GM19351 (cell line): ENCODE measurements at regions not wholly inside any gene's neighbourhood (a gene's known extent, or its start where the extent isn't known, plus 50 kb on each side); places are given as distances from the start of the nearest gene placed in this dataset.

Experiments used
- ATAC-seq: cut with Tn5 transposase; IDR thresholded peaks from one replicate; pipeline ENCODE4 v1.9.1; 2021; ENCODE audit warnings: mild to moderate bottlenecking, moderate library complexity; ENCODE audit not compliant: unreplicated experiment

- no peak for ATAC-seq
Observed at GRCh38 chr2:147482916-147483669, 361.7 kb upstream of the ACVR2A start.

DNA sequence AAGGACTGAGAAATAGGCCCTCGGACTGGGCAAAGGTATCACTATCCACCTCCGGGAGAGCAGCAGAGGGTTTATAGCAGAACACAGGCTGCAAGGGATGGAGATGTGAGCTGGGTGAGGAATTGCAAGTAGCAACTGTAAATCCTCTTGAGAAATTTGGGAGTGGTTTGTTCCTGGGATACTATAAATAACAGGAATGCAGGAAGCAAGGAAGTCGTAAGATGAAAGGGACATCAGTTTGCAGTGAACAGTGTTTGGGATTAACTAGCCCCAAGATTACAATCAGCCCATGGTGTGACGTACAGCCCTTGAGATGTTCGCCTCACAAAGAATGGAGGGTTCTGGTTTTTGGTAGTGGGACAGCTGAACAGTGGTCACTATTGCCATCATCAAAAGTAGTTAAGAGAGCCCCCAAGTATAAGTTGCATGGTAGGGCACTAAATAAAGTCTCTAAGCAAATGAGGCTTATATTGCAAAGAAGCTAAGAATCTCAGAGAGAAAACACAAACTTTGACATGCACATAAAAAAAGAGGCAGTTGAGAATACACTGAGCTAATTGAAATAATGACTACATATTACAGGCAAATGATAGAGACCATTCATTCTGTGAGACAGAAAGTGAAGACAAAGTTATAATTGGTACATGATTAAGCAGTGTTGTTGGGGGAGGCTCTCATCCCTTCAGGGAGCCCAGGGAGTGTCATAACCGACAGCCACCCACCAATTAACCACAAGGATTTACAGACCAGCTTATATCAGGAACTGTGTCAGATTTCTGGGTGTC, 362.5 kb upstream of the ACVR2A start:
- no peak for ATAC-seq

DNA sequence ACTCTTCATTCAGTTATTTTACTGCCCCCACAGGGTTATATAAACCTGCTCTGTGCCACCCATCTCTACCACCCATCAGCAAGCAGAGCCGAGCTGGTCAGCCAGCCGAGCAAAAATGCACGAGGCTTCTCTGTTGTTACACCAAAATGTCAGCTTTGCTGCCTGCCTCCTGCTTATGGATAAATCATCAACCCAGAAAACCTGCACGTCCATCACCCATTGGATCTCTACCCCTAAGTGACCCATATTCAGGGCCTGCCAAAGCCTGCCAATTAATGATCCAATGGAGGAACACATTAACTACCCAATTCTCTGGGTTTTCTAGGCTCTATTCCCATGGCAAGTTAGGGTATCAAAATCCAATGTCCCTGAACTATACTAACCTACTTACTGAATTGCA, 365.5 kb upstream of the ACVR2A start:
- ATAC-seq: no peak

DNA sequence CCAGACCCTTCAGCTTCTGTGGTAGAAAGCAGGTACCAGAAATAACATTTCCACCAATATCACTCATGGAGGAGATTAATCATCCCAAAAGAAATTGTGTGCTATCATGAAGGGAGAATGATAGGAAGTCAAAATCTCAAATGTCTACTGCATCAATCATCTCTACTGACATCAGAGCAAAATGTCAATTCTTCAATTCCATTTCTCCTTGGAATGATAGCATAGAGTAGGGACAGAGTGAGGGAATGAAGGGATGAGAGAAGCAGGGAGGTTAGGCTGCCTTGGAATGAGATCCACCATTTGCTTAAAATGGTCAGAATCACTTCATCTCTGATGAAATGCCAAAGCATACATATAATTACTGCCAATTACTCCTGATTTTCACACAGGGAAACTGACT, 371.8 kb upstream of the ACVR2A start:
- ATAC-seq: no peak

- ATAC-seq: no peak
Observed at GRCh38 chr2:147471126-147471525, 373.7 kb upstream of the ACVR2A start.

DNA sequence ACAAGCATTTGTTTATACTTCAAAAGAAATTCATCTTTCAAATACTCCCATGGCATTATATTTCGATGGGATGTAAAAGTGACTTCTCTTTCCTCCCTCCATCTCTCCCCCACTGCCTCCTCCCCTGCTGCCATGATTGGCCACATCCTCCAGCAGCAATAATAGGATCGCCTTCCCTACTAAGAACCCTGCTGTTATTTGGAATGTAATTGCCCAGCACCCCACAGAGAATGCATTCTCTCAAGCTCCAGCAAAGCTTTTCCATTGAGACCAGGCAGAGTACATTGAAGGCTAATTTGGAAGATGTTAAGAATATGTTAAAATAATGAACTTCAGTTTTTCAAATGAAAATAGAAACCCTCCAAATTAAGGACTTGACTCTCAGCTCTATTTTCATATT, 375.4 kb upstream of the ACVR2A start:
- ATAC-seq: no peak

- ATAC-seq: no peak
Observed at GRCh38 chr2:147468963-147469362, 375.9 kb upstream of the ACVR2A start.

DNA sequence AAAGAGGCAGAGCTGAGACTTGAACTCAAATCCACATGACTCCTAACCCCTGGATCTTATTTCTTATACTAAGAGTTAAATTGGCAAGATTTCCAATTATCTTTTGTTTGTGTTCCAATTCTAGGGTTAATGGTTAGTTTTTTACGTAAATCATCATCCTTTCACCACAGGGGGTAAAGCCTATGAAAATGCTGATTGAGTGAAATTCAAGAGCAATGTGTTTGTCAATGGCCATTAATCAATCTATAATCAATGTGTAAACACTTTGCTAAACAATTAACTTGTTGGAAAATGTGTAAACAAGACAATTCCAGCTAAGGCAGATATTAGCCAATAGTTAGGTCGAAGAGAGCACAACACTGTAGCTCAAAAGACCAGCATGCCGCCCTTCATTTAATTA, 376.5 kb upstream of the ACVR2A start:
- ATAC-seq: no peak

- no peak for ATAC-seq
Observed at GRCh38 chr2:147467441-147467840, 377.4 kb upstream of the ACVR2A start.

DNA sequence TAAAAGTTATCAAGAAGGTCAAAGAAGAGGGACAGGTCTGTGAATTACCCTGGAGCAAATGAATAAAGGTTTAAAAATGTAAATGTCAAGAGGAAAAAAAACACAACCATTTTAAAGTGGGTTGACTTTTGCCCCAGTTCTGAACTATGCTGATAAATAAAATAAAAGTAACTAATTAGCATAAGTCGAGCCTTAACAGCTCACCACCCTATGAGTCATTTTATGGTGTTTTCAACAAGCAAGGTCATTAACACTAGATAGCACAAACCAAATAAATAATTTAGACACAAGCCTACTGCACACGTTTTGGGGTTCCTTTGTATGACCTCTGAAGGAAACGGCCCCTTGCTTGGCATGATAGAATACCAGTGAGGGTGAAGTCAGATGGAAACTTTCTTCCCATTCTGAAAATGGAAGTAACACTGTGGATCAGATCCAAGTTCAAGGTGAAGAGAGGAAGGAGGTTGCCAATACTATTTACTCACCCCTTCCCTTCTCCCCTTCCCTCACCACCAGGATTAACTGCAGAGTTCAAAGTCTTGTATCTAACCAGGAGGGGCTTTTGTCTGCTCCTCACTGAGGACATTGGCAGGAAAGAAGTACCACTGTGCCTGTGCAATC, 380.0 kb upstream of the ACVR2A start:
- no peak for ATAC-seq

GRCh38 chr2:147463881-147464520, 380.8 kb upstream of the ACVR2A start:
- peak; percentile 58 for ATAC-seq

GRCh38 chr2:147460155-147460554, 384.7 kb upstream of the ACVR2A start:
- no peak for ATAC-seq

DNA sequence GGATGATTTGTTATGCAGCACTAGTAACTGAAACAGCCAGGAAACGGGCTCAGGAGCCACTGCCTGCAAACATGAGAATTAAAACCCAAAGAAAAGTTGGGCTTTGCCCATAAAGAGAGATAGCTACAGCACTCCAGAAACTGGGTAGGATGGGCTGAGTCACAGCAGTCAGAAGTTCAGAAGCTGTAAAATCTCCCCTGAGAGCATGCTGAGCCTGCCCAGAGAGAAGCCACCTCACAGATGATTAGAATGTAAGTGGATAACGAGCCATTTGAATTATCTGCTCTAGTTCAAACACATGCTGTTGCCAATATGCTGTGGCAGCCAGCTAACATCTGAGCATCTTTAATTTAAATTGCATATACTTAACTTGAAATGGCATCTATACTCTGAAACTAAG, 388.1 kb upstream of the ACVR2A start:
- ATAC-seq: no peak

GRCh38 chr2:147451902-147452515, 392.8 kb upstream of the ACVR2A start:
- ATAC-seq: no peak

DNA sequence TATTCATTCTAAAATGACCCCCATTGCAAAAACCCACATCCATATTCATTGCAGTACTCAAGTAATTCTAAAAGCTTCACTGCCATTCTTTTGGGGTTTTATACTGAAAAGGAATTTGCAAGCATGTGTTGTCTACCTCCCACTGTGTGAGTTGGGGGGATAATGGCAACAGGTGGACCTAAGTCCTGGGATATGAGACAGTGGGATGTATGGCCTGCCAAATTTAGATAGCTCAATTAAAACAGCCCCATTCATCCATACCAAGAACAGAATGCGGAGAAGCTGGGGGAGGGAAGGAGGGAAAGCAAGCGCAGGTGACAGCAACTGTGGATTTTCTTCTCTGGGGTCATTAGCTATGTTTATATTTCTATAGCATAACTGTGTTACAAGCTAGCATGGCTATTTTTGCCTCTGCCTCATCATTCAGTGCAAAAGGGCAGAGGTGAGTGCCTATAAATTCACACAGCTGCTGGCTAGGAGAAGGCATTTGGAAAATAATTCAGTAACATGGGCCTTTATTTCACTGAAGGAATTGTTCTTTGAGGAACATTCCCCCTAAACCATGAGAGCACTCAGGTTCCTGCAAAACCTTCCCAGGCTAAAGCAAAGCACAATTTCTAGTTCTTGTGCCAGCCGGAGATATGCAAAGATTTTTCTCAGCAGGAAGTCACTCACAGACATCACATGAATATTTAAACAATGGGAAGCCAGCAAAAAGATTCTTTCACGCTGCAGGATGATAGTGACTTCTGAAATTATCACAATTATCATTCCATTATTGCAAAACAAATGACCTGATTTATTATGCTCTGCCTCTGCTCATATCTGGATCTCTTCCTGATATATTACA, 393.9 kb upstream of the ACVR2A start:
- no peak for ATAC-seq

DNA sequence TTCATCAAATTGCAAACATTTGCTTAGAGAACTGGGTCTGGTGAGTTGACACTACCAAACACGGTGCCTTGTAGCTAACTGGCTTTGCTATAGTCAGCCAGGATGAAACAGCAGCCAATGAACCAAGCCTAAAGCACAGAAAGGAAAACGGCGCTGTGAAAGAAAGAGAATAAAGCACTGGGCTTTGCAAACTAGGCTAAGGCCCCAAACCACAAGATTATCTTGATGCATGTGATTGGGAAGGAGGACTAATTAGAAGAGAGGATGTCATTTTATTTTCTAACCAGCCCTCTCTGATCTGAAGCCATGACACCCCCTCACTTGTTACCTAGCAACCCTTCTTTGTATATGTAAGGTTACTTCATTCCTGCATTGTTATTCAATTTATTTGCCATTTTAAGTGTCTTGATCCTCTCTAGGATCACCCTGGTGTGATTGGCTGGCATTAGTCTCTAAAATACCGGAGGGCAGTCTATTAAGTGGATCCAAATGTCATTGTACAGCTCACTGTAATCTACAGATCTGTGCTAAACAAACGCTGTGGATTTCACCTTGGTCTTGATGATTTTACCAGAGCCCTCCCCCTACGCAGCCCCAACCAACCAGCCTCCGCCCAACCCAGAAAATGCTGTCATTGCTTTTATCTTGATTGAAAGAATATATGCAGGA, 395.4 kb upstream of the ACVR2A start:
- ATAC-seq: no peak

- ATAC-seq: no peak
Observed at GRCh38 chr2:147442816-147443215, 402.0 kb upstream of the ACVR2A start.

DNA sequence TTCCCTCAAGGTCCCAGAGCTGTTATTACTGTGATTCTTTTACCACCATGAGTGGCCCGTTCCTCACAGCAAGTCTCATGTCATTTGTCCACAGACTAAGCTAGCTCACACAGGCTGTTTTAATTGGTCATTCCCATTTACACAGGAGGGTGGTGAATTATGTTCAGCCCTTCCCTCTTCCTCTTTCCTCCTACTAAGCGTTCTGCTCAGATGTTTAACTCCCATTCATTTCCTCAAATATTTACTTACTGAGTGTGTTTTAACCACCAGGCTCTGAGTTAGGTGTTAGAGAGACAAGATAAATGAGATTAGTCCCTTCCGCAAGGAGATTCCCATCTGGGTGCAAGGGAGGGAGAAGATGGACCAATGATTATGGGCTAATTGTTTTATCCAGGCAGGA, 403.6 kb upstream of the ACVR2A start:
- no peak for ATAC-seq

- no peak for ATAC-seq
Observed at GRCh38 chr2:147440734-147441133, 404.1 kb upstream of the ACVR2A start.

DNA sequence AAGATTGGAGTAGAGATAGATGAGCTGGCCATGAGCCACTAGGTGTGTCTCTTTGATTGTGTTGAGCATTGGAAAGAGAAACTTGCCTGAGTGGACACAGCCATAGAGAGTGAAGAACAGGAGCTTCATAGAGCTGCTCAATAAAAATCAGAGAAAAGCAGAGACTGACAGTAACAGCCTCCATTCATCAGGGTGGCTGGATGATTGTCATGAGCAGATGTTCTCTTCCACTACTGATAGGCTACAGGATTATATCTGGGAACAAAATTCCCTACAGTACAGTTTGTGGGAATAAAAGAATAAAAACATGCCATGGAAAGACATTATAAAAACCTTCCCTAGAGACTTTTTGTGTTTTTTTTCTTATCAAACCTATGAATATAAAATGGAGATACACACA, 404.8 kb upstream of the ACVR2A start:
- ATAC-seq: no peak
